RPMI8226 (cell line): ENCODE measurements at regions not wholly inside any gene's neighbourhood (a gene's known extent, or its start where the extent isn't known, plus 50 kb on each side); places are given as distances from the start of the nearest gene placed in this dataset.

Experiments used
- DNase-seq: peaks from one replicate; pipeline ENCODE4 v3.0.0-alpha.2; 2015

GRCh38 chr2:45209302-45209701 lies 200.1 kb upstream of the SIX2 start:
- DNase-seq: no peak

GRCh38 chr2:45207101-45207500 lies 197.8 kb upstream of the SIX2 start:
- DNase-seq: no peak

- no peak for DNase-seq
Observed at GRCh38 chr2:45205985-45206384, 196.7 kb upstream of the SIX2 start.

- no peak for DNase-seq
Observed at GRCh38 chr2:45205480-45205879, 196.2 kb upstream of the SIX2 start.

GRCh38 chr2:45203400-45203799 lies 194.1 kb upstream of the SIX2 start:
- no peak for DNase-seq

- no peak for DNase-seq
Observed at GRCh38 chr2:45199973-45200372, 190.7 kb upstream of the SIX2 start.

- no peak for DNase-seq
Observed at GRCh38 chr2:45195916-45196315, 186.7 kb upstream of the SIX2 start.

- no peak for DNase-seq
Observed at GRCh38 chr2:45194596-45194995, 185.3 kb upstream of the SIX2 start.

GRCh38 chr2:45193581-45193980 lies 184.3 kb upstream of the SIX2 start:
- no peak for DNase-seq

GRCh38 chr2:45192991-45193390 lies 183.7 kb upstream of the SIX2 start:
- no peak for DNase-seq

GRCh38 chr2:45192481-45192880 lies 183.2 kb upstream of the SIX2 start:
- DNase-seq: no peak

GRCh38 chr2:45191976-45192375 lies 182.7 kb upstream of the SIX2 start:
- no peak for DNase-seq

GRCh38 chr2:45191146-45191863 lies 182.1 kb upstream of the SIX2 start:
- no peak for DNase-seq

- DNase-seq: no peak
Observed at GRCh38 chr2:45190481-45190942, 181.3 kb upstream of the SIX2 start.

- DNase-seq: no peak
Observed at GRCh38 chr2:45184606-45185005, 175.4 kb upstream of the SIX2 start.

GRCh38 chr2:45182667-45183295 lies 173.5 kb upstream of the SIX2 start:
- no peak for DNase-seq

GRCh38 chr2:45180779-45181178 lies 171.5 kb upstream of the SIX2 start:
- DNase-seq: no peak

- no peak for DNase-seq
Observed at GRCh38 chr2:45180033-45180746, 170.9 kb upstream of the SIX2 start.

- no peak for DNase-seq
Observed at GRCh38 chr2:45178854-45179253, 169.6 kb upstream of the SIX2 start.

- DNase-seq: no peak
Observed at GRCh38 chr2:45178359-45178758, 169.1 kb upstream of the SIX2 start.

- no peak for DNase-seq
Observed at GRCh38 chr2:45177870-45178269, 168.6 kb upstream of the SIX2 start.

GRCh38 chr2:45176390-45176789 lies 167.1 kb upstream of the SIX2 start:
- no peak for DNase-seq

GRCh38 chr2:45173513-45173912 lies 164.3 kb upstream of the SIX2 start:
- DNase-seq: no peak

- DNase-seq: no peak
Observed at GRCh38 chr2:45172760-45173392, 163.6 kb upstream of the SIX2 start.
